Stomach (tissue), 4 donors: ENCODE measurements at regions not wholly inside any gene's neighbourhood (a gene's known extent, or its start where the extent isn't known, plus 50 kb on each side); places are given as distances from the start of the nearest gene placed in this dataset.

ENCODE experiments used
- CTCF ChIP-seq, 7 experiments: fragments of 450-650 bp in 4 of 7; fragments of 200-600 bp in 3 of 7; sonication (generic) in 3 of 7; IDR thresholded peaks; one replicate each; pipeline ENCODE4 v1.5.1; 2016 to 2019; ENCODE audit warnings: antibody characterized with exemption in 7 of 7, control low read depth in 2 of 7, mild to moderate bottlenecking in 1 of 7
- POLR2A ChIP-seq, 4 donors: fragments of 450-650 bp; IDR thresholded peaks; one replicate each; pipeline ENCODE4 v1.6.1; 2016; ENCODE audit warnings: antibody characterized with exemption in 4 of 4, control low read depth in 2 of 4, mild to moderate bottlenecking in 1 of 4, moderate library complexity in 1 of 4

DNA sequence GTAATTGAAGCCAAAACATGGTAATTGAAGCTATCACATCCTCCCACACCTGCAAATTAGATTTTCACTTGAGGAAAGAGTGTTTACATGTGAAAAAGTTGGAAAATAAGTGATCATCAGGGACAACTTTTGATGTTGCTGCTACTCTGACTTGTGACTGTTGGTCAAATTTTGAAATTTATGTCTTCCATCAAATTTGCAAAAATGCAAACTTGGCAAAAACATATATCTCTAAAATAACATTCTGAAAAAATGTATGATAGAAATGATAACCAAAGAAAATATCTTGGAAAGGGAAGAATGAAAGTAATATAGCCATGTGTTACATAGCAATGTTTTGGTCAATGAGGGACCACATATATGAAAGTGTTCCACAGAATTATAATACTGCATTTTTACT, 703.9 kb upstream of the SEMA6D start:
- TF ChIP-seq CTCF (IDR thresholded peaks at IDR 0.05) (no peak), POLR2A (IDR thresholded peaks at IDR 0.05) (no peak)
